Calu3 (cell line): ENCODE measurements at regions not wholly inside any gene's neighbourhood (a gene's known extent, or its start where the extent isn't known, plus 50 kb on each side); places are given as distances from the start of the nearest gene placed in this dataset.
"Not testable (repeated sequence)": the region's sequence is repeated elsewhere in the genome, so short reads cannot be mapped to it uniquely, and the experiment has no call there.

ENCODE experiments used
- BruUV-seq: library from RNA; stranded (reverse); fragments of 400-500 nt; replicated peaks from 2 replicates; lab custom pipeline; 2021; lab: Mats Ljungman, UMichigan
- CTCF ChIA-PET: fragments of 300-600 bp; sonication (Branson Sonifier 250); formaldehyde crosslinking; loops from one replicate; lab custom pipeline; 2022; ENCODE audit warnings: antibody characterized with exemption; lab: Charles Lee
- DNase-seq: peaks from one replicate; pipeline ENCODE4 v3.0.0; 2022
- H3K27ac Mint-ChIP-seq: one replicate; pipeline ENCODE4 v1.8.0; 2022; ENCODE audit warnings: mixed read lengths; ENCODE audit not compliant: unreplicated experiment
- H3K27me3 Mint-ChIP-seq: one replicate; pipeline ENCODE4 v1.8.0; 2022; ENCODE audit warnings: mixed read lengths; ENCODE audit not compliant: unreplicated experiment
- H3K36me3 Mint-ChIP-seq: one replicate; pipeline ENCODE4 v1.8.0; 2022; ENCODE audit warnings: mild to moderate bottlenecking, moderate library complexity, mixed read lengths; ENCODE audit not compliant: insufficient read depth, unreplicated experiment
- H3K4me1 Mint-ChIP-seq: one replicate; pipeline ENCODE4 v1.8.0; 2022; ENCODE audit warnings: mild to moderate bottlenecking, low read depth, mixed read lengths; ENCODE audit not compliant: unreplicated experiment
- H3K4me3 Mint-ChIP-seq: one replicate; pipeline ENCODE4 v1.8.0; 2022; ENCODE audit warnings: mild to moderate bottlenecking, low read depth, moderate library complexity, mixed read lengths; ENCODE audit not compliant: unreplicated experiment
- H3K9me3 Mint-ChIP-seq: one replicate; pipeline ENCODE4 v1.8.0; 2022; ENCODE audit warnings: low read depth, mixed read lengths; ENCODE audit not compliant: unreplicated experiment
- CTCF ChIP-seq: fragments of 200-600 bp; IDR thresholded peaks from one replicate; pipeline ENCODE4 v1.8.0; 2022; ENCODE audit warnings: antibody characterized with exemption; ENCODE audit not compliant: unreplicated experiment
- intact Hi-C: fragments of 100-400 bp; cut with micrococcal nuclease; formaldehyde crosslinking; loops from one replicate; pipeline ENCODE4 v1.10.0; 2022; ENCODE audit not compliant: unreplicated experiment

- Mint-ChIP-seq H3K4me3 (no peak overlapping the region), H3K4me1 (no peaks in the 10 kb centered on the region), H3K36me3 (no peaks in the 10 kb centered on the region), H3K27ac (no peak overlapping the region), H3K9me3 (no peaks in the 10 kb centered on the region), H3K27me3 (peaks cover 14% of the 10 kb centered on the region)
- DNase-seq: no peak
- intact Hi-C loops: no loop called here
- CTCF ChIA-PET: no interaction called here
- no TSS peak for BruUV-seq
- no peak for TF ChIP-seq CTCF
These were observed 264.2 kb downstream of the DEPDC1B start for GRCh38 chr5:60435808-60436207.

GRCh38 chr5:60426189-60426588, 273.8 kb downstream of the DEPDC1B start:
- DNase-seq, BruUV-seq, H3K4me3 Mint-ChIP-seq, H3K27ac Mint-ChIP-seq, H3K9me3 Mint-ChIP-seq, H3K36me3 Mint-ChIP-seq, CTCF ChIA-PET, intact Hi-C loops, H3K4me1 Mint-ChIP-seq: not testable (repeated sequence)
- peaks cover 30% of the 10 kb centered on the region for H3K27me3 Mint-ChIP-seq

- CTCF ChIA-PET, H3K4me3 Mint-ChIP-seq, H3K27ac Mint-ChIP-seq, intact Hi-C loops, DNase-seq, H3K4me1 Mint-ChIP-seq, H3K9me3 Mint-ChIP-seq, H3K36me3 Mint-ChIP-seq, BruUV-seq: not testable (repeated sequence)
- peaks cover 35% of the 10 kb centered on the region for H3K27me3 Mint-ChIP-seq
These were observed 279.2 kb downstream of the DEPDC1B start for GRCh38 chr5:60420773-60421172.

- TF ChIP-seq CTCF: no peak
- Mint-ChIP-seq H3K27ac (no peak overlapping the region), H3K9me3 (no peaks in the 10 kb centered on the region), H3K27me3 (peaks cover 29% of the 10 kb centered on the region), H3K4me3 (no peak overlapping the region), H3K36me3 (no peaks in the 10 kb centered on the region), H3K4me1 (no peaks in the 10 kb centered on the region)
- CTCF ChIA-PET: no interaction called here
- DNase-seq: no peak
- intact Hi-C loops: no loop called here
- no TSS peak for BruUV-seq
These were observed 282.3 kb downstream of the DEPDC1B start for GRCh38 chr5:60417500-60418181.

GRCh38 chr5:60415443-60415842, 284.5 kb downstream of the DEPDC1B start:
- CTCF ChIA-PET: no interaction called here
- no peak for TF ChIP-seq CTCF
- DNase-seq: no peak
- Mint-ChIP-seq H3K36me3 (no peaks in the 10 kb centered on the region), H3K4me1 (no peaks in the 10 kb centered on the region), H3K27me3 (peaks cover 19% of the 10 kb centered on the region), H3K27ac (no peak overlapping the region), H3K9me3 (no peaks in the 10 kb centered on the region), H3K4me3 (no peak overlapping the region)
- BruUV-seq: no TSS peak
- intact Hi-C loops: no loop called here
